ENCODE measurements at regions not wholly inside any gene's neighbourhood (a gene's known extent, or its start where the extent isn't known, plus 50 kb on each side); places are given as distances from the start of the nearest gene placed in this dataset.

DNA sequence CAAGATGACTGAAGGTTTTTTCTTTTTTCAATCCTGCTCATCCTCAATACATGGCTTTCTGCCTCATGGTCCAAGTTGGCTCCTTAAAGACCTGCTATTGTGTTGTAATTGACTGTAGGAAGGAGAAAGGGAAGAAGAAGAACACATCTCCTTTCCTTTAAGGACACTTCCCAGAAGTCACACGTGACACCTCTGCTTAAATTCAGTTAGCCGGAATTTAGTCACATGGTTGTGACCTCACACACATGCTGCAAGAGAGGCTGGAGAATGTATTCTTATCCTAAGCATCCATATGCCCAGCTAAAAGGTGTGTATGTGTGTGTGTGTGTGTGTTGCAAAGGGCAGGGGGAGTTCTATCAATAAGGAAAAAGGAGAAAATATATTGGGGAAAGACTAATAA is 185.8 kb upstream of the IL12A start:
- TF ChIP-seq, protein P1, sequence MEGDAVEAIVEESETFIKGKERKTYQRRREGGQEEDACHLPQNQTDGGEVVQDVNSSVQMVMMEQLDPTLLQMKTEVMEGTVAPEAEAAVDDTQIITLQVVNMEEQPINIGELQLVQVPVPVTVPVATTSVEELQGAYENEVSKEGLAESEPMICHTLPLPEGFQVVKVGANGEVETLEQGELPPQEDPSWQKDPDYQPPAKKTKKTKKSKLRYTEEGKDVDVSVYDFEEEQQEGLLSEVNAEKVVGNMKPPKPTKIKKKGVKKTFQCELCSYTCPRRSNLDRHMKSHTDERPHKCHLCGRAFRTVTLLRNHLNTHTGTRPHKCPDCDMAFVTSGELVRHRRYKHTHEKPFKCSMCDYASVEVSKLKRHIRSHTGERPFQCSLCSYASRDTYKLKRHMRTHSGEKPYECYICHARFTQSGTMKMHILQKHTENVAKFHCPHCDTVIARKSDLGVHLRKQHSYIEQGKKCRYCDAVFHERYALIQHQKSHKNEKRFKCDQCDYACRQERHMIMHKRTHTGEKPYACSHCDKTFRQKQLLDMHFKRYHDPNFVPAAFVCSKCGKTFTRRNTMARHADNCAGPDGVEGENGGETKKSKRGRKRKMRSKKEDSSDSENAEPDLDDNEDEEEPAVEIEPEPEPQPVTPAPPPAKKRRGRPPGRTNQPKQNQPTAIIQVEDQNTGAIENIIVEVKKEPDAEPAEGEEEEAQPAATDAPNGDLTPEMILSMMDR (IDR thresholded peaks at IDR 0.05 in 2 of 3, conservative IDR thresholded peaks at IDR 0.05 in 1 of 3; ENCODE audit: borderline replicate concordance in 1 of 3, insufficient read depth in 1 of 3, low read depth in 2 of 3, low read length in 2 of 3): no peak
- TF ChIP-seq MAX (IDR thresholded peaks at IDR 0.05): no peak

Data from HCT116 (cell line).